ENCODE measurements at regions not wholly inside any gene's neighbourhood (a gene's known extent, or its start where the extent isn't known, plus 50 kb on each side); places are given as distances from the start of the nearest gene placed in this dataset.

DNA sequence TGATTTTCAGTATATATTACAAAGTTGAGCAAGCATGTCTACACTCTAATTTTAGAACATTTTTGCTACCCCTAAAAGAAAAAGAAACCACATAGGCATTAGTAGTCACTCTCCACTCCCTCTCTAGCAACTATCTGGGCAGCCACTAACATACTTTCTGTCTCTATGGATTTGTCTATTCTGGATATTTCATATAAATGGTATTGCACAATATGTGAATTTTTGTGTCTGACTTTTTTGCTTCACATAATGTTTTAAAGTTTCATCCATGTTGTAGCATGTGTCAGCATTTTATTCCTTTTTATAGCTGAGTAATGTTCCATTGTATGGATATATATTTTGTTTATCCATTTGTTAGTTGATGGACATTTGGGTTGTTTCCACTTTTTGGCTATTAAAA, 232.5 kb upstream of the CTAGE1 start:
- TF ChIP-seq, protein P1, sequence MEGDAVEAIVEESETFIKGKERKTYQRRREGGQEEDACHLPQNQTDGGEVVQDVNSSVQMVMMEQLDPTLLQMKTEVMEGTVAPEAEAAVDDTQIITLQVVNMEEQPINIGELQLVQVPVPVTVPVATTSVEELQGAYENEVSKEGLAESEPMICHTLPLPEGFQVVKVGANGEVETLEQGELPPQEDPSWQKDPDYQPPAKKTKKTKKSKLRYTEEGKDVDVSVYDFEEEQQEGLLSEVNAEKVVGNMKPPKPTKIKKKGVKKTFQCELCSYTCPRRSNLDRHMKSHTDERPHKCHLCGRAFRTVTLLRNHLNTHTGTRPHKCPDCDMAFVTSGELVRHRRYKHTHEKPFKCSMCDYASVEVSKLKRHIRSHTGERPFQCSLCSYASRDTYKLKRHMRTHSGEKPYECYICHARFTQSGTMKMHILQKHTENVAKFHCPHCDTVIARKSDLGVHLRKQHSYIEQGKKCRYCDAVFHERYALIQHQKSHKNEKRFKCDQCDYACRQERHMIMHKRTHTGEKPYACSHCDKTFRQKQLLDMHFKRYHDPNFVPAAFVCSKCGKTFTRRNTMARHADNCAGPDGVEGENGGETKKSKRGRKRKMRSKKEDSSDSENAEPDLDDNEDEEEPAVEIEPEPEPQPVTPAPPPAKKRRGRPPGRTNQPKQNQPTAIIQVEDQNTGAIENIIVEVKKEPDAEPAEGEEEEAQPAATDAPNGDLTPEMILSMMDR (IDR thresholded peaks at IDR 0.05): no peak
- no peak for TF ChIP-seq POLR2A (IDR thresholded peaks at IDR 0.05)

All from Peyer's patch (tissue), 4 donors.